ENCODE measurements at regions not wholly inside any gene's neighbourhood (a gene's known extent, or its start where the extent isn't known, plus 50 kb on each side); places are given as distances from the start of the nearest gene placed in this dataset.

GRCh38 chr14:82720431-82720830, 1186.8 kb upstream of the SEL1L start:
- no peak for TF ChIP-seq CTCF (IDR thresholded peaks at IDR 0.05; ENCODE audit: insufficient read depth, low read depth, low read length, missing control alignments)
- no peak for DNase-seq (ENCODE audit: low read depth)
- H3K4me3 ChIP-seq (ENCODE audit: low read length) = no peak overlapping the region

- H3K4me3 ChIP-seq (ENCODE audit: low read length) = no peak overlapping the region
- TF ChIP-seq CTCF (IDR thresholded peaks at IDR 0.05; ENCODE audit: insufficient read depth, low read depth, low read length, missing control alignments) = no peak
- no peak for DNase-seq (ENCODE audit: low read depth)
These were observed 1187.3 kb upstream of the SEL1L start for GRCh38 chr14:82720946-82721345.

GRCh38 chr14:82724316-82724715, 1190.7 kb upstream of the SEL1L start:
- TF ChIP-seq CTCF (IDR thresholded peaks at IDR 0.05; ENCODE audit: insufficient read depth, low read depth, low read length, missing control alignments) = no peak
- no peak overlapping the region for H3K4me3 ChIP-seq (ENCODE audit: low read length)
- DNase-seq (ENCODE audit: low read depth) = peak; percentile 11

- no peak for TF ChIP-seq CTCF (IDR thresholded peaks at IDR 0.05; ENCODE audit: insufficient read depth, low read depth, low read length, missing control alignments)
- no peak overlapping the region for H3K4me3 ChIP-seq (ENCODE audit: low read length)
- DNase-seq (ENCODE audit: low read depth) = peak; percentile 19
These were observed 1191.6 kb upstream of the SEL1L start for GRCh38 chr14:82725213-82725612.

- no peak for TF ChIP-seq CTCF (IDR thresholded peaks at IDR 0.05; ENCODE audit: insufficient read depth, low read depth, low read length, missing control alignments)
- H3K4me3 ChIP-seq (ENCODE audit: low read length) = no peak overlapping the region
- DNase-seq (ENCODE audit: low read depth) = no peak
These were observed 1197.9 kb upstream of the SEL1L start for GRCh38 chr14:82731526-82731925.

GRCh38 chr14:82740547-82740946, 1206.9 kb upstream of the SEL1L start:
- H3K4me3 ChIP-seq (ENCODE audit: low read length) = no peak overlapping the region
- no peak for TF ChIP-seq CTCF (IDR thresholded peaks at IDR 0.05; ENCODE audit: insufficient read depth, low read depth, low read length, missing control alignments)
- no peak for DNase-seq (ENCODE audit: low read depth)

GRCh38 chr14:82755476-82755875, 1221.8 kb upstream of the SEL1L start:
- H3K4me3 ChIP-seq (ENCODE audit: low read length) = no peak overlapping the region
- no peak for TF ChIP-seq CTCF (IDR thresholded peaks at IDR 0.05; ENCODE audit: insufficient read depth, low read depth, low read length, missing control alignments)
- no peak for DNase-seq (ENCODE audit: low read depth)
